K562 (cell line): ENCODE measurements at regions not wholly inside any gene's neighbourhood (a gene's known extent, or its start where the extent isn't known, plus 50 kb on each side); places are given as distances from the start of the nearest gene placed in this dataset.

Experiments
- ATAC-seq: fragments of 200-7000 bp; cut with Tn5 transposase; 3 replicates; pipeline ENCODE4 v1.9.1; 2020; ENCODE audit warnings: moderate library complexity
- BruUV-seq: library from RNA; stranded (reverse); fragments of 400-500 nt; replicated peaks from 2 replicates; lab custom pipeline; 2021; lab: Mats Ljungman, UMichigan
- CTCF ChIA-PET: fragments of 300-600 bp; formaldehyde crosslinking; extraction: SDS; loops from one replicate; lab custom pipeline; 2021; ENCODE audit warnings: low intra/inter-chr PET ratio; lab: Yijun Ruan, JAX
- POLR2A ChIA-PET: fragments of 300-600, 350-650 bp; sonication (Branson Sonifier 250); formaldehyde crosslinking; extraction: SDS; loops from one replicate; lab custom pipeline; 2021; ENCODE audit warnings: antibody characterized with exemption, inconsistent platforms; lab: Yijun Ruan, JAX
- DNase-seq, 4 experiments: peaks; one replicate each; pipeline versions ENCODE4 v3.0.0 to v3.0.0-alpha.2; 2011 to 2018; ENCODE audit warnings: low spot score in 3 of 4, mixed read lengths in 3 of 4; ENCODE audit errors: extremely low read depth in 1 of 4
- FAIRE-seq: peaks from 2 replicates; lab custom pipeline; 2011; peaks lifted over from hg19 to GRCh38; lab: Jason Lieb, UNC
- H2AFZ ChIP-seq: 2 replicates; pipeline ENCODE4 v1.6.0; 2011; ENCODE audit warnings: low read depth, low read length, control low read depth, inconsistent platforms
- H3K27ac ChIP-seq: fragments of 200-600 bp; 3 replicates; pipeline ENCODE4 v1.8.0; 2011; ENCODE audit warnings: low read depth, mild to moderate bottlenecking, control low read depth, inconsistent platforms, low read length, moderate library complexity, mixed read lengths; ENCODE audit errors: extremely low read depth
- H3K27me3 ChIP-seq, 2 experiments: fragments of 300-600 bp in 1 of 2; 2 replicates in 1 of 2; 3 replicates in 1 of 2; pipeline versions ENCODE4 v1.6.0 to v1.8.0; 2011; ENCODE audit warnings: inconsistent platforms in 2 of 2, low read length in 2 of 2, mild to moderate bottlenecking in 1 of 2, mixed read lengths in 1 of 2, moderate library complexity in 1 of 2; ENCODE audit not compliant: control insufficient read depth in 2 of 2, insufficient read depth in 2 of 2
- H3K36me3 ChIP-seq: fragments of 300-600 bp; 3 replicates; pipeline ENCODE4 v1.8.0; 2011; ENCODE audit warnings: mild to moderate bottlenecking, low read length, inconsistent platforms; ENCODE audit not compliant: control insufficient read depth, insufficient read depth
- H3K4me1 ChIP-seq, 2 experiments: fragments of 200-600 bp in 1 of 2; replicated peaks in 1 of 2; 2 replicates in 1 of 2; 3 replicates in 1 of 2; pipeline versions ENCODE4 v1.5.1 to v1.8.0; 2011; ENCODE audit warnings: inconsistent platforms in 2 of 2, low read length in 2 of 2, mild to moderate bottlenecking in 1 of 2, mixed read lengths in 1 of 2, moderate library complexity in 1 of 2; ENCODE audit not compliant: control insufficient read depth in 2 of 2, insufficient read depth in 2 of 2
- H3K4me2 ChIP-seq: 2 replicates; pipeline ENCODE4 v1.6.1; 2011; ENCODE audit warnings: low read length, control low read depth, inconsistent platforms, mixed read lengths; ENCODE audit not compliant: insufficient read depth
- H3K4me3 ChIP-seq: fragments of 200-600 bp; sonication (generic), shearing (Covaris generic); 2 replicates; pipeline ENCODE4 v1.5.1; 2016; ENCODE audit warnings: control low read depth, inconsistent platforms
- H3K79me2 ChIP-seq: fragments of 200-600 bp; 3 replicates; pipeline ENCODE4 v1.8.0; 2011; ENCODE audit warnings: low read length, inconsistent platforms; ENCODE audit not compliant: control insufficient read depth, insufficient read depth
- H3K9ac ChIP-seq, 2 experiments: 2 replicates each; pipeline versions ENCODE4 v1.6.0 to v1.6.1; 2011; ENCODE audit warnings: low read depth in 2 of 2, low read length in 2 of 2, control low read depth in 1 of 2, inconsistent platforms in 1 of 2, mild to moderate bottlenecking in 1 of 2, mixed read lengths in 1 of 2; ENCODE audit not compliant: insufficient read depth in 1 of 2
- H3K9me1 ChIP-seq: one replicate; pipeline ENCODE4 v1.6.0; 2011; ENCODE audit warnings: inconsistent platforms, mild to moderate bottlenecking, low read length, moderate library complexity; ENCODE audit not compliant: control insufficient read depth, insufficient read depth
- H3K9me3 ChIP-seq: replicated peaks from 2 replicates; pipeline ENCODE4 v1.5.1; 2011; ENCODE audit warnings: low read depth, low read length, inconsistent platforms; ENCODE audit not compliant: control insufficient read depth, insufficient read depth
- H4K20me1 ChIP-seq: replicated peaks from 2 replicates; pipeline ENCODE4 v1.6.1; 2011; ENCODE audit warnings: low read length, inconsistent platforms, mixed read lengths; ENCODE audit not compliant: control insufficient read depth, insufficient read depth
- JUND ChIP-seq, 2 experiments: IDR thresholded peaks; 2 replicates in 1 of 2; 3 replicates in 1 of 2; pipeline ENCODE4 v1.6.1; 2011; ENCODE audit warnings: borderline replicate concordance in 2 of 2, low read depth in 2 of 2, low read length in 2 of 2, improper control_type of control experiment in 1 of 2, missing biosample characterization in 1 of 2, missing genetic modification characterization in 1 of 2, missing genetic modification reagents in 1 of 2
- RHOXF2B ChIP-seq: fragments of 250-450 bp; sonication (Bioruptor Pico); conservative IDR thresholded peaks from 2 replicates; pipeline ENCODE4 v1.5.1; 2021
- TOE1 ChIP-seq, 2 experiments: fragments of 450-650 bp in 1 of 2; sonication (generic) in 1 of 2; formaldehyde crosslinking in 1 of 2; IDR thresholded peaks; 2 replicates each; pipeline versions ENCODE4 v1.7.1 to v1.8.0; 2016 to 2022; ENCODE audit warnings: borderline replicate concordance in 2 of 2, mild to moderate bottlenecking in 2 of 2, antibody characterized with exemption in 1 of 2, inconsistent platforms in 1 of 2, low read depth in 1 of 2, missing genetic modification reagents in 1 of 2, moderate library complexity in 1 of 2
- TRIM25 ChIP-seq: fragments of 450-650 bp; IDR thresholded peaks from 2 replicates; pipeline ENCODE4 v1.7.0; 2016; ENCODE audit warnings: borderline replicate concordance
- U2AF2 ChIP-seq: fragments of 200-400 bp; formaldehyde crosslinking; optimal IDR thresholded peaks from 2 replicates; pipeline ENCODE3; 2017; ENCODE audit warnings: low read depth, mild to moderate bottlenecking, low read length
- ZBED1 ChIP-seq: IDR thresholded peaks from 2 replicates; pipeline ENCODE4 v1.6.1; 2014
- ZMIZ1 ChIP-seq, 2 experiments: fragments of 150-350 bp in 1 of 2; IDR thresholded peaks; 2 replicates each; pipeline ENCODE4 v1.6.1; 2012 to 2016; ENCODE audit warnings: low read depth in 2 of 2, low read length in 2 of 2, mild to moderate bottlenecking in 1 of 2, moderate library complexity in 1 of 2
- ZNF77 ChIP-seq: fragments of 250-450 bp; sonication (Bioruptor Pico); IDR thresholded peaks from 2 replicates; pipeline ENCODE4 v1.5.0; 2020
- WGBS: fragments of 100-300 bp; shearing (Covaris generic); methylation state at CpG from one replicate; pipeline ENCODE4 v1.1.6; 2016; ENCODE audit warnings: low coverage, mixed read lengths; ENCODE audit not compliant: insufficient coverage; ENCODE audit errors: missing lambda C conversion rate; 5-methylcytosine and 5-hydroxymethylcytosine counted together
- in situ Hi-C: fragments of 300-500 bp; cut with MboI; formaldehyde crosslinking; loops from 4 replicates; pipeline ENCODE4 v1.15.0; 2018; ENCODE audit warnings: inconsistent platforms, mixed read lengths
- intact Hi-C: fragments of 100-400 bp; cut with micrococcal nuclease; formaldehyde crosslinking; loops from 2 replicates; pipeline ENCODE4 v1.14.2; 2022

GRCh38 chr5:73256462-73256861 is 83.5 kb downstream of the TMEM174 start (continued):
- no peak for TF ChIP-seq TOE1 (IDR thresholded peaks at IDR 0.05; ENCODE audit: borderline replicate concordance)
- TF ChIP-seq TOE1 (CRISPR knock-in tag; IDR thresholded peaks at IDR 0.05; ENCODE audit: borderline replicate concordance, low read depth): no peak
- no peak for TF ChIP-seq ZMIZ1 (IDR thresholded peaks at IDR 0.05; ENCODE audit: low read depth in 2 of 2, low read length in 2 of 2)
- no peak for TF ChIP-seq U2AF2

GRCh38 chr5:73256012-73256411 is 83.0 kb downstream of the TMEM174 start:
- H4K20me1 ChIP-seq: no peaks in the 10 kb centered on the region; the same call in 1 of the 2 replicates
- POLR2A ChIA-PET: no interaction called here
- in situ Hi-C loops: no loop called here
- TF ChIP-seq ZNF77 (CRISPR knock-in tag) (no peak), JUND (IDR thresholded peaks at IDR 0.05; ENCODE audit: borderline replicate concordance, low read depth, low read length) (no peak), JUND (tag; IDR thresholded peaks at IDR 0.05; ENCODE audit: borderline replicate concordance, low read depth, low read length) (no peak), TRIM25 (no peak), RHOXF2B (CRISPR knock-in tag) (no peak), ZBED1 (no peak)

More at GRCh38 chr5:73256012-73256411, 83.0 kb downstream of the TMEM174 start:
- H3K9me1 ChIP-seq: no peaks in the 10 kb centered on the region
- no peak overlapping the region for H3K4me2 ChIP-seq
- FAIRE-seq: no peak
- no TSS peak for BruUV-seq
- H3K9me3 ChIP-seq: no peaks in the 10 kb centered on the region
- no peak overlapping the region for H2AFZ ChIP-seq
- WGBS: 0% methylated on average over 6 of the region's 6 CpGs
- H3K36me3 ChIP-seq: no peaks in the 10 kb centered on the region
- CTCF ChIA-PET: no interaction called here
- H3K27ac ChIP-seq: no peak overlapping the region
- peaks cover 4% of the 10 kb centered on the region in 2 experiments; a peak in 4 of 5 replicates for H3K27me3 ChIP-seq
- no peak overlapping the region for H3K9ac ChIP-seq
- intact Hi-C loops: no loop called here
- H3K4me1 ChIP-seq: no peaks in the 10 kb centered on the region
- no peaks in the 10 kb centered on the region for H3K79me2 ChIP-seq
- no peak overlapping the region for H3K4me3 ChIP-seq
- no peak for DNase-seq
- ATAC-seq: no peak
